Choroid plexus epithelial cell (primary cell): ENCODE measurements at regions not wholly inside any gene's neighbourhood (a gene's known extent, or its start where the extent isn't known, plus 50 kb on each side); places are given as distances from the start of the nearest gene placed in this dataset.

ENCODE experiments used
- DNase-seq: peaks from one replicate; pipeline ENCODE4 v3.0.0-alpha.2; 2010; ENCODE audit warnings: low read depth
- H3K4me3 ChIP-seq: 2 replicates; pipeline ENCODE4 v1.5.1; 2011; ENCODE audit warnings: low read depth, mild to moderate bottlenecking, control low read depth, low read length, moderate library complexity
- CTCF ChIP-seq: conservative IDR thresholded peaks from 2 replicates; pipeline ENCODE4 v1.5.1; 2011; ENCODE audit warnings: low read depth, mild to moderate bottlenecking, control low read depth, inconsistent platforms, low read length, moderate library complexity

GRCh38 chr1:87969040-87969439 is 640.4 kb downstream of the LMO4 start:
- no peak for TF ChIP-seq CTCF
- no peak overlapping the region for H3K4me3 ChIP-seq
- DNase-seq, result no peak

GRCh38 chr1:87972811-87973210 is 644.1 kb downstream of the LMO4 start:
- H3K4me3 ChIP-seq, result no peak overlapping the region
- DNase-seq, result peak; percentile 66
- TF ChIP-seq CTCF, result no peak

GRCh38 chr1:87973896-87974295 is 645.2 kb downstream of the LMO4 start:
- DNase-seq, result no peak
- TF ChIP-seq CTCF, result no peak
- no peak overlapping the region for H3K4me3 ChIP-seq

- no peak for TF ChIP-seq CTCF
- no peak for DNase-seq
- no peak overlapping the region for H3K4me3 ChIP-seq
Observed at GRCh38 chr1:87976316-87976715, 647.6 kb downstream of the LMO4 start.

GRCh38 chr1:87977145-87977544 is 648.5 kb downstream of the LMO4 start:
- DNase-seq, result no peak
- no peak overlapping the region for H3K4me3 ChIP-seq
- TF ChIP-seq CTCF, result no peak

- no peak for DNase-seq
- H3K4me3 ChIP-seq, result no peak overlapping the region
- TF ChIP-seq CTCF, result no peak
Observed at GRCh38 chr1:87979079-87979478, 650.4 kb downstream of the LMO4 start.

- H3K4me3 ChIP-seq, result no peak overlapping the region
- no peak for TF ChIP-seq CTCF
- no peak for DNase-seq
Observed at GRCh38 chr1:87980494-87980893, 651.8 kb downstream of the LMO4 start.
